PC-3 (cell line): ENCODE measurements at regions not wholly inside any gene's neighbourhood (a gene's known extent, or its start where the extent isn't known, plus 50 kb on each side); places are given as distances from the start of the nearest gene placed in this dataset.
"Not testable (repeated sequence)": the region's sequence is repeated elsewhere in the genome, so short reads cannot be mapped to it uniquely, and the experiment has no call there.

Source experiments
- ATAC-seq: fragments of 200-7000 bp; cut with Tn5 transposase; 2 replicates; pipeline ENCODE4 v1.9.1; 2020; ENCODE audit warnings: mild to moderate bottlenecking, moderate library complexity
- BruUV-seq: library from RNA; stranded (reverse); fragments of 400-500 nt; replicated peaks from 2 replicates; lab custom pipeline; 2021; lab: Mats Ljungman, UMichigan
- CTCF ChIA-PET: fragments of 300-600 bp; sonication (Branson Sonifier 250); formaldehyde crosslinking; loops from one replicate; lab custom pipeline; 2022; ENCODE audit warnings: antibody characterized with exemption; lab: Charles Lee
- POLR2A ChIA-PET: fragments of 300-600 bp; sonication (Branson Sonifier 250); formaldehyde crosslinking; loops from one replicate; lab custom pipeline; 2022; ENCODE audit warnings: antibody characterized with exemption; ENCODE audit not compliant: unreplicated experiment; lab: Charles Lee
- DNase-seq: peaks from one replicate; pipeline ENCODE4 v3.0.0-alpha.2; 2015
- H2AFZ ChIP-seq: fragments of 300-600 bp; sonication (generic); 2 replicates; pipeline ENCODE4 v1.6.0; 2016; ENCODE audit warnings: antibody characterized with exemption, low read length
- H3F3A ChIP-seq: fragments of 300-600 bp; sonication (generic); one replicate; pipeline ENCODE4 v1.6.0; 2017; ENCODE audit warnings: antibody characterized with exemption, low read length, control low read depth, mild to moderate bottlenecking; ENCODE audit not compliant: unreplicated experiment
- H3K27ac ChIP-seq: fragments of 300-600 bp; sonication (generic); 2 replicates; pipeline ENCODE4 v1.5.1; 2016; ENCODE audit warnings: mild to moderate bottlenecking, low read length
- H3K27me3 ChIP-seq: fragments of 300-600 bp; sonication (generic); 2 replicates; pipeline ENCODE4 v1.6.1; 2016; ENCODE audit warnings: low read length, mixed read lengths
- H3K36me3 ChIP-seq: fragments of 300-600 bp; sonication (generic); 2 replicates; pipeline ENCODE4 v1.6.1; 2016; ENCODE audit warnings: low read depth, mixed run types, low read length, mixed read lengths
- H3K4me1 ChIP-seq: fragments of 300-600 bp; sonication (generic); 2 replicates; pipeline ENCODE4 v1.5.1; 2016; ENCODE audit warnings: low read length; ENCODE audit not compliant: insufficient read depth
- H3K4me2 ChIP-seq: fragments of 300-600 bp; sonication (generic); 2 replicates; pipeline ENCODE4 v1.6.0; 2016; ENCODE audit warnings: low read length
- H3K4me3 ChIP-seq: fragments of 300-600 bp; sonication (generic); 2 replicates; pipeline ENCODE4 v1.5.1; 2016; ENCODE audit warnings: mild to moderate bottlenecking, low read length, mixed read lengths
- H3K79me2 ChIP-seq: fragments of 300-600 bp; sonication (generic); 2 replicates; pipeline ENCODE4 v1.6.1; 2017; ENCODE audit warnings: low read length, mixed read lengths
- H3K9ac ChIP-seq: fragments of 300-600 bp; sonication (generic); 2 replicates; pipeline ENCODE4 v1.6.0; 2016; ENCODE audit warnings: mild to moderate bottlenecking, low read length
- H3K9me2 ChIP-seq: fragments of 300-600 bp; sonication (generic); replicated peaks from 2 replicates; pipeline ENCODE4 v1.6.1; 2016; ENCODE audit warnings: mixed run types, low read length, mixed read lengths
- H3K9me3 ChIP-seq: fragments of 300-600 bp; sonication (generic); 2 replicates; pipeline ENCODE4 v1.6.1; 2016; ENCODE audit warnings: low read length, mixed read lengths
- H4K20me1 ChIP-seq: fragments of 300-600 bp; sonication (generic); 2 replicates; pipeline ENCODE4 v1.6.1; 2016; ENCODE audit warnings: low read length, mixed read lengths
- CTCF ChIP-seq: fragments of 300-600 bp; sonication (generic); conservative IDR thresholded peaks from 2 replicates; pipeline ENCODE4 v1.5.1; 2017; ENCODE audit warnings: antibody characterized with exemption, low read depth, mild to moderate bottlenecking, low read length
- EZH2 ChIP-seq: fragments of 300-600 bp; sonication (generic); IDR thresholded peaks from one replicate; pipeline ENCODE4 v1.6.1; 2017; ENCODE audit warnings: antibody characterized with exemption, mild to moderate bottlenecking, low read length; ENCODE audit not compliant: unreplicated experiment
- EZH2phosphoT487 ChIP-seq: fragments of 300-600 bp; sonication (generic); IDR thresholded peaks from 2 replicates; pipeline ENCODE4 v1.6.1; 2018; ENCODE audit warnings: mild to moderate bottlenecking, antibody characterized with exemption, low read length, borderline replicate concordance
- intact Hi-C: fragments of 100-400 bp; cut with micrococcal nuclease; formaldehyde crosslinking; loops from 2 replicates; pipeline ENCODE4 v1.9.0; 2023

GRCh38 chr6:82555801-82556200 is 192.2 kb downstream of the TPBG start:
- Histone ChIP-seq H3K4me3 (no peak overlapping the region), H3K27me3 (no peaks in the 10 kb centered on the region), H3K9me2 (no peaks in the 10 kb centered on the region), H4K20me1 (no peaks in the 10 kb centered on the region), H3F3A (no peaks in the 10 kb centered on the region), H3K4me2 (no peak overlapping the region), H3K79me2 (no peaks in the 10 kb centered on the region), H3K9me3 (no peaks in the 10 kb centered on the region), H2AFZ (no peak overlapping the region), H3K36me3 (no peaks in the 10 kb centered on the region), H3K27ac (no peak overlapping the region), H3K9ac (no peak overlapping the region), H3K4me1 (peaks cover 5% of the 10 kb centered on the region)
- CTCF ChIA-PET = no interaction called here
- peak; percentile 70 for DNase-seq
- ATAC-seq = peak; percentile 64
- TF ChIP-seq CTCF (no peak), EZH2 (no peak), EZH2phosphoT487 (no peak)
- intact Hi-C loops = no loop called here
- POLR2A ChIA-PET = no interaction called here
- no TSS peak for BruUV-seq

GRCh38 chr6:82558531-82558930 is 194.9 kb downstream of the TPBG start:
- DNase-seq, intact Hi-C loops, H3K9me2 ChIP-seq, H4K20me1 ChIP-seq, H3K4me1 ChIP-seq, H3K27ac ChIP-seq, H3K4me2 ChIP-seq, H3K9me3 ChIP-seq, H3K36me3 ChIP-seq, CTCF ChIA-PET, H3F3A ChIP-seq, H3K27me3 ChIP-seq, ATAC-seq, BruUV-seq, H3K4me3 ChIP-seq, POLR2A ChIA-PET, H3K79me2 ChIP-seq, H3K9ac ChIP-seq, H2AFZ ChIP-seq: not testable (repeated sequence)

GRCh38 chr6:82567621-82568020 is 204.0 kb downstream of the TPBG start:
- Histone ChIP-seq H4K20me1 (no peaks in the 10 kb centered on the region), H3K79me2 (no peaks in the 10 kb centered on the region), H2AFZ (no peak overlapping the region), H3K4me1 (peaks cover 3% of the 10 kb centered on the region; the same call in 1 of the 2 replicates), H3K27ac (no peak overlapping the region), H3K9me2 (no peaks in the 10 kb centered on the region), H3K36me3 (no peaks in the 10 kb centered on the region), H3F3A (no peaks in the 10 kb centered on the region), H3K4me3 (no peak overlapping the region), H3K9ac (no peak overlapping the region), H3K4me2 (no peak overlapping the region), H3K27me3 (no peaks in the 10 kb centered on the region), H3K9me3 (no peaks in the 10 kb centered on the region)
- ATAC-seq (peak; percentile 85), DNase-seq (peak; percentile 68)
- BruUV-seq = no TSS peak
- ChIA-PET CTCF (interaction anchor here (0.6 kb wide), 1 partner anchor 318 kb away, joined by 6 read pairs; no protein-coding TSS in a partner anchor), POLR2A (no interaction called here)
- TF ChIP-seq EZH2phosphoT487 (no peak), CTCF (no peak), EZH2 (no peak)
- intact Hi-C loops = no loop called here
